ENCODE measurements at regions not wholly inside any gene's neighbourhood (a gene's known extent, or its start where the extent isn't known, plus 50 kb on each side); places are given as distances from the start of the nearest gene placed in this dataset.

DNA sequence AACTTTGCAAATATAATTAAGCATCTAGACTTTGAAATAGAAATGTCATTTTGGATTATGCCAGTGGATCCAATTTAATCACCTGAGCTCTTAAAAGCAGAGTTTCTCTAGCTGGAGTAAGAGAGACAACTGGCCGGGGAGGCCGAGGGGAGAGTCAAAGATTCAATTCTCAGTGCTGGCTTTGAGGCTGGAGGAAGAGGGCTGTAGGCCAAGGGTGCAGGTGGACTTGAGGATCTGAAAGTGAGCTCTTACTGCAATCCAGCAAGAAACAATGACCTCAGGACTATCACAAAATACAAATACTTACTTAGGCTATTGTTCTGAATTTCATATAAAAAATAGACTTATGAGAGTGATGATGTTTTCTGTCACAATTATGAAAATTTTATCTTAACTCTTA, 814.5 kb downstream of the CBLN2 start:
- H3K4me3 ChIP-seq (ENCODE audit: low read depth, low read length) = no peak overlapping the region
- DNase-seq (ENCODE audit: low read depth) = no peak
- no peak for TF ChIP-seq CTCF (IDR thresholded peaks at IDR 0.05; ENCODE audit: control insufficient read depth, extremely low read depth, insufficient read depth)

DNA sequence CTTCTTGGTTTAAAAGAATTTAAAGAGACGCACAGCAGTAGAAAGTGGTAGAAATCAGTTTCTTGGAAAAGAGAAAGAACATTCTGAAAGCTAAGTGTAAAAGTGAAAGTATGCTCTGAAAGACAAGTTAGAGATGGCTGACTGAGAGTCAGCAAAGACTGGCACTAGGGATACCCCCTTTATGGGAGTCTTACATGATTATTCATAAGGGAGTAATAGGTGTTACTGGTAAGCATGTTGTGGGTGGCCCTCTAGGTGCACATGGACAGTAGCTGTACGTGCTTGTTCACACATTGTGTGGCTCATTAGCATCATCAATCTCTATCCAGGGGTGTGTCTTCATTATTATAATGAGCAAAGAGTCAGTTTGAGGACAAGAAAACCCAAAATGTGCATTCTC, 816.2 kb downstream of the CBLN2 start:
- no peak for DNase-seq (ENCODE audit: low read depth)
- no peak for TF ChIP-seq CTCF (IDR thresholded peaks at IDR 0.05; ENCODE audit: control insufficient read depth, extremely low read depth, insufficient read depth)
- no peak overlapping the region for H3K4me3 ChIP-seq (ENCODE audit: low read depth, low read length)

DNA sequence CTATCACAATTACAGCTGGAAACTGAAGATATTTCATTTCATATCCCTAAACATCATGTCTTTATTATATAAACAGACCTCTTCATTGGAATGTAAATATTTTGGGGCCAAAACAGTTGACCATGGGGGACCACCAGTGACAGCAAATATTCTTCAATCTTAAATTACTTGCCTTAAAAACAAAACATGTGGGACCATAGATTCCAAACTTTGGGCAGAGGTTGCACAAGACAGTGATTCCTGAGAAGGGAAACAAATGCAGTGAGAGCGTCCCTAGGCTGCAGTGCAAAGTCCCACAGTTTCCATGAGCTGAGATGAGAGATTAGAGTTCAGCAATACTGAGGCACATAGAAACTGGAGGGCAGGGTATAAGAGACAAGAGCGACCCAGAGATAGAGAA, 818.9 kb downstream of the CBLN2 start:
- TF ChIP-seq CTCF (IDR thresholded peaks at IDR 0.05; ENCODE audit: control insufficient read depth, extremely low read depth, insufficient read depth) = no peak
- H3K4me3 ChIP-seq (ENCODE audit: low read depth, low read length) = no peak overlapping the region
- DNase-seq (ENCODE audit: low read depth) = no peak

DNA sequence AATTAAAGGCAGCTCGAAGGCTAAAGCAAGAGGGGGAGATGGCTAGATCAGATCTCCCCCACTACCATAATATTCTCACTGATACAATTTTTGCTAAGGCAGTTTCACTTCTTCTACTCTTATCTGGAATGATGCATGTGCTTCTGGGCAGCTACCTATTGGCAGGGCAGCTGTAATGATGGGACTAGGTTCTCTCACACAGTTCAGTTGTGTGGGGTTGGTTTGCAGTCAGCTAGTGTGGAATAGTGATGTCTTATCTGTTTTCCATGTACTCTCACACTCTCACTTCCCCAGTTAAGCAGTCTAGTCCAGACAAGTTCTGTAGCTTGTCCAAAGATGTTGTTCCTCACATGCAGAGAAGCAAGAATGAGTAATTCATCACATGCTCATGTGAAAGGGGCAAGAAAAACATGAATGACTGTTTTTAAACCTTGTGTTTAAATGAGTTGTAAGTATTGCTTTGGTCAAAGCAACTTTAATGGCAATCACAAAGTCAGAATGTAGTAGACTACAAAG, 836.1 kb downstream of the CBLN2 start:
- no peak for TF ChIP-seq CTCF (IDR thresholded peaks at IDR 0.05; ENCODE audit: control insufficient read depth, extremely low read depth, insufficient read depth)
- no peak for DNase-seq (ENCODE audit: low read depth)
- H3K4me3 ChIP-seq (ENCODE audit: low read depth, low read length) = no peak overlapping the region

- TF ChIP-seq CTCF (IDR thresholded peaks at IDR 0.05; ENCODE audit: control insufficient read depth, extremely low read depth, insufficient read depth) = no peak
- no peak overlapping the region for H3K4me3 ChIP-seq (ENCODE audit: low read depth, low read length)
- no peak for DNase-seq (ENCODE audit: low read depth)
Measured at GRCh38 chr18:71707400-71707799, 836.7 kb downstream of the CBLN2 start.

DNA sequence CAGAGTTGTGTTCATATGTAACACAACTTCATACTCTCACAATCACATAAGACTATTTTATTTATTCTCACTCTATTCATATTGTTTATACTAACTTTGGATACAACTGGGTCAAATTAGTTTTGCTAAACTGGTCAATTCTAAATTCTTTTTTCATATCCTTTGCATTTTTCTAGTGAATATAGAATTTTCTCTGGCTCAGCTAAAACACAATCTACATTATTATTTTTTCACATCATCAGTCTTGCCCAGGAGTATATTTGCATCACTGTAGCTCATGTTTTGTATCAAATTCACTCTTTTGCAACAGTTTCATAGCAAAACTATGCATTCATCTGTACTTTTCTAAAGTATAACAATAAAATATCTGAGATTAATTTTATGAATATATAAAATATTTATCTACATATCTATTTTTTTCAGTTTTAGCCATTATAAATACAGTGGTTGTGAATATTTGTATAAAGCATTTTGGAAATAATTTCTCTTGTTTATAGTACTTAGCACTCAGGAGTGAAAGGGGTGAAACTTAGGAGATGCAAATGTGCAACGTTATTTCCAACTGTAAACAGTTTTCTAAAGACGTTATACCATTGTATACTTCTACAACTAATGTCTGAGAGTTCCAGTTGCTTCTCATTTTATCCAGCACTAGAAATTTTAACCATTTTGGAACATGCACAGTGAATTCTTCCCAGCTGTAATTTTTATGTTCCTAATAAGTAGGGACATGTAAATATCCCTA, 854.6 kb downstream of the CBLN2 start:
- DNase-seq (ENCODE audit: low read depth) = no peak
- TF ChIP-seq CTCF (IDR thresholded peaks at IDR 0.05; ENCODE audit: control insufficient read depth, extremely low read depth, insufficient read depth) = no peak
- no peak overlapping the region for H3K4me3 ChIP-seq (ENCODE audit: low read depth, low read length)

DNA sequence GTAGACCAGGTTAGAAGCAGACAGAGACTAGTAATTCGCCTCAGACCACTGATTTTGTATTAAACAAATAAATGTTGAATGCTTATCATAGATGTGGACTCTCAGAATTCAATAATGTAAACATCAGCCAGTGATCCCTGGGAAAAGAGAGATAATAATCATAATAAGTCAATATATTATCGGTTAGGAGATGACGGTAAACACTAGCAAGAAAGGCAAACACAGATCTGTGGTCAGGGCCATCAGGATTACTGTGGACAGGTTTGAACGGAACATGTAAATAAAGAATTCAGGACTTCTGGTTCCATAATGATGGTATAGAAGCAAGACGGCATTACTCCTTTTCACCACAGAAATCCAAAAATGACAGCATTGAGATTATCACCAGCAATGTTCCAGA, 861.6 kb downstream of the CBLN2 start:
- DNase-seq (ENCODE audit: low read depth) = peak; percentile 97
- no peak overlapping the region for H3K4me3 ChIP-seq (ENCODE audit: low read depth, low read length)
- no peak for TF ChIP-seq CTCF (IDR thresholded peaks at IDR 0.05; ENCODE audit: control insufficient read depth, extremely low read depth, insufficient read depth)
